ENCODE measurements at regions not wholly inside any gene's neighbourhood (a gene's known extent, or its start where the extent isn't known, plus 50 kb on each side); places are given as distances from the start of the nearest gene placed in this dataset.

- TF ChIP-seq, protein P1, sequence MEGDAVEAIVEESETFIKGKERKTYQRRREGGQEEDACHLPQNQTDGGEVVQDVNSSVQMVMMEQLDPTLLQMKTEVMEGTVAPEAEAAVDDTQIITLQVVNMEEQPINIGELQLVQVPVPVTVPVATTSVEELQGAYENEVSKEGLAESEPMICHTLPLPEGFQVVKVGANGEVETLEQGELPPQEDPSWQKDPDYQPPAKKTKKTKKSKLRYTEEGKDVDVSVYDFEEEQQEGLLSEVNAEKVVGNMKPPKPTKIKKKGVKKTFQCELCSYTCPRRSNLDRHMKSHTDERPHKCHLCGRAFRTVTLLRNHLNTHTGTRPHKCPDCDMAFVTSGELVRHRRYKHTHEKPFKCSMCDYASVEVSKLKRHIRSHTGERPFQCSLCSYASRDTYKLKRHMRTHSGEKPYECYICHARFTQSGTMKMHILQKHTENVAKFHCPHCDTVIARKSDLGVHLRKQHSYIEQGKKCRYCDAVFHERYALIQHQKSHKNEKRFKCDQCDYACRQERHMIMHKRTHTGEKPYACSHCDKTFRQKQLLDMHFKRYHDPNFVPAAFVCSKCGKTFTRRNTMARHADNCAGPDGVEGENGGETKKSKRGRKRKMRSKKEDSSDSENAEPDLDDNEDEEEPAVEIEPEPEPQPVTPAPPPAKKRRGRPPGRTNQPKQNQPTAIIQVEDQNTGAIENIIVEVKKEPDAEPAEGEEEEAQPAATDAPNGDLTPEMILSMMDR (IDR thresholded peaks at IDR 0.05 in 2 of 3, conservative IDR thresholded peaks at IDR 0.05 in 1 of 3; ENCODE audit: insufficient read depth in 2 of 3, low read depth in 1 of 3, low read length in 3 of 3), result no peak
- TF ChIP-seq ZEB2 (IDR thresholded peaks at IDR 0.05) (no peak), FOXP1 (CRISPR knock-in tag; IDR thresholded peaks at IDR 0.05) (no peak), LEF1 (IDR thresholded peaks at IDR 0.05) (no peak), ZNF121 (CRISPR knock-in tag; conservative IDR thresholded peaks at IDR 0.05) (no peak), ELF4 (CRISPR knock-in tag; IDR thresholded peaks at IDR 0.05) (no peak), ZNF57 (CRISPR knock-in tag; IDR thresholded peaks at IDR 0.05) (no peak), EWSR1 (IDR thresholded peaks at IDR 0.05; ENCODE audit: borderline replicate concordance, low read depth, partially characterized antibody) (no peak), CHAMP1 (IDR thresholded peaks at IDR 0.05) (no peak), ZNF146 (CRISPR knock-in tag; IDR thresholded peaks at IDR 0.05; ENCODE audit: unreplicated experiment) (no peak)
- TF ChIP-seq, protein P2, sequence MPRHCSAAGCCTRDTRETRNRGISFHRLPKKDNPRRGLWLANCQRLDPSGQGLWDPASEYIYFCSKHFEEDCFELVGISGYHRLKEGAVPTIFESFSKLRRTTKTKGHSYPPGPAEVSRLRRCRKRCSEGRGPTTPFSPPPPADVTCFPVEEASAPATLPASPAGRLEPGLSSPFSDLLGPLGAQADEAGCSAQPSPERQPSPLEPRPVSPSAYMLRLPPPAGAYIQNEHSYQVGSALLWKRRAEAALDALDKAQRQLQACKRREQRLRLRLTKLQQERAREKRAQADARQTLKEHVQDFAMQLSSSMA (CRISPR knock-in tag; IDR thresholded peaks at IDR 0.05), result no peak
- TF ChIP-seq, protein P3, sequence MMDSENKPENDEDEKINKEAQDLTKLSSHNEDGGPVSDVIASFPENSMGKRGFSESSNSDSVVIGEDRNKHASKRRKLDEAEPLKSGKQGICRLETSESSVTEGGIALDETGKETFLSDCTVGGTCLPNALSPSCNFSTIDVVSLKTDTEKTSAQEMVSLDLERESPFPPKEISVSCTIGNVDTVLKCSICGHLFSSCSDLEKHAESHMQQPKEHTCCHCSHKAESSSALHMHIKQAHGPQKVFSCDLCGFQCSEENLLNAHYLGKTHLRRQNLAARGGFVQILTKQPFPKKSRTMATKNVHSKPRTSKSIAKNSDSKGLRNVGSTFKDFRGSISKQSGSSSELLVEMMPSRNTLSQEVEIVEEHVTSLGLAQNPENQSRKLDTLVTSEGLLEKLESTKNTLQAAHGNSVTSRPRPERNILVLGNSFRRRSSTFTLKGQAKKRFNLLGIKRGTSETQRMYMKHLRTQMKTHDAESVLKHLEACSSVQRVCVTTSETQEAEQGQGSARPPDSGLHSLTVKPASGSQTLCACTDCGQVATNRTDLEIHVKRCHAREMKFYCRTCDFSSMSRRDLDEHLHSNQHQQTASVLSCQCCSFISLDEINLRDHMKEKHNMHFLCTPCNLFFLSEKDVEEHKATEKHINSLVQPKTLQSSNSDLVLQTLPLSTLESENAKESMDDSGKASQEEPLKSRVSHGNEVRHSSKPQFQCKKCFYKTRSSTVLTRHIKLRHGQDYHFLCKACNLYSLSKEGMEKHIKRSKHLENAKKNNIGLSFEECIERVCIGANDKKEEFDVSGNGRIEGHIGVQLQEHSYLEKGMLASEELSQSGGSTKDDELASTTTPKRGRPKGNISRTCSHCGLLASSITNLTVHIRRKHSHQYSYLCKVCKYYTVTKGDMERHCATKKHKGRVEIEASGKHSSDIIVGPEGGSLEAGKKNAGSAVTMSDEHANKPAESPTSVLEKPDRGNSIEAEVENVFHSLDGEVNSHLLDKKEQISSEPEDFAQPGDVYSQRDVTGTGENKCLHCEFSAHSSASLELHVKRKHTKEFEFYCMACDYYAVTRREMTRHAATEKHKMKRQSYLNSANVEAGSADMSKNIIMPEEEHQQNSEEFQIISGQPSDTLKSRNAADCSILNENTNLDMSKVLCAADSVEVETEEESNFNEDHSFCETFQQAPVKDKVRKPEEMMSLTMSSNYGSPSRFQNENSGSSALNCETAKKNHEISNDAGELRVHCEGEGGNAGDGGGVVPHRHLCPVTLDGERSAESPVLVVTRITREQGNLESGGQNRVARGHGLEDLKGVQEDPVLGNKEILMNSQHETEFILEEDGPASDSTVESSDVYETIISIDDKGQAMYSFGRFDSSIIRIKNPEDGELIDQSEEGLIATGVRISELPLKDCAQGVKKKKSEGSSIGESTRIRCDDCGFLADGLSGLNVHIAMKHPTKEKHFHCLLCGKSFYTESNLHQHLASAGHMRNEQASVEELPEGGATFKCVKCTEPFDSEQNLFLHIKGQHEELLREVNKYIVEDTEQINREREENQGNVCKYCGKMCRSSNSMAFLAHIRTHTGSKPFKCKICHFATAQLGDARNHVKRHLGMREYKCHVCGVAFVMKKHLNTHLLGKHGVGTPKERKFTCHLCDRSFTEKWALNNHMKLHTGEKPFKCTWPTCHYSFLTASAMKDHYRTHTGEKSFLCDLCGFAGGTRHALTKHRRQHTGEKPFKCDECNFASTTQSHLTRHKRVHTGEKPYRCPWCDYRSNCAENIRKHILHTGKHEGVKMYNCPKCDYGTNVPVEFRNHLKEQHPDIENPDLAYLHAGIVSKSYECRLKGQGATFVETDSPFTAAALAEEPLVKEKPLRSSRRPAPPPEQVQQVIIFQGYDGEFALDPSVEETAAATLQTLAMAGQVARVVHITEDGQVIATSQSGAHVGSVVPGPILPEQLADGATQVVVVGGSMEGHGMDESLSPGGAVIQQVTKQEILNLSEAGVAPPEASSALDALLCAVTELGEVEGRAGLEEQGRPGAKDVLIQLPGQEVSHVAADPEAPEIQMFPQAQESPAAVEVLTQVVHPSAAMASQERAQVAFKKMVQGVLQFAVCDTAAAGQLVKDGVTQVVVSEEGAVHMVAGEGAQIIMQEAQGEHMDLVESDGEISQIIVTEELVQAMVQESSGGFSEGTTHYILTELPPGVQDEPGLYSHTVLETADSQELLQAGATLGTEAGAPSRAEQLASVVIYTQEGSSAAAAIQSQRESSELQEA (IDR thresholded peaks at IDR 0.05; ENCODE audit: low read depth), result no peak
- TF ChIP-seq, protein P4, sequence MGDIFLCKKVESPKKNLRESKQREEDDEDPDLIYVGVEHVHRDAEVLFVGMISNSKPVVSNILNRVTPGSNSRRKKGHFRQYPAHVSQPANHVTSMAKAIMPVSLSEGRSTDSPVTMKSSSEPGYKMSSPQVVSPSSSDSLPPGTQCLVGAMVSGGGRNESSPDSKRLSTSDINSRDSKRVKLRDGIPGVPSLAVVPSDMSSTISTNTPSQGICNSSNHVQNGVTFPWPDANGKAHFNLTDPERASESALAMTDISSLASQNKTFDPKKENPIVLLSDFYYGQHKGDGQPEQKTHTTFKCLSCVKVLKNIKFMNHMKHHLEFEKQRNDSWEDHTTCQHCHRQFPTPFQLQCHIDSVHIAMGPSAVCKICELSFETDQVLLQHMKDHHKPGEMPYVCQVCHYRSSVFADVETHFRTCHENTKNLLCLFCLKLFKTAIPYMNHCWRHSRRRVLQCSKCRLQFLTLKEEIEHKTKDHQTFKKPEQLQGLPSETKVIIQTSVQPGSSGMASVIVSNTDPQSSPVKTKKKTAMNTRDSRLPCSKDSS (IDR thresholded peaks at IDR 0.05; ENCODE audit: low read depth, partially characterized antibody), result no peak
Observed at GRCh38 chrX:124818764-124819163, 472.4 kb downstream of the SH2D1A start (continued).

Data from K562 (cell line).